Fibroblast of skin of back (primary cell): ENCODE measurements at regions not wholly inside any gene's neighbourhood (a gene's known extent, or its start where the extent isn't known, plus 50 kb on each side); places are given as distances from the start of the nearest gene placed in this dataset.
"Not testable (repeated sequence)": the region's sequence is repeated elsewhere in the genome, so short reads cannot be mapped to it uniquely, and the experiment has no call there.

Experiments
- DNase-seq: peaks from one replicate; pipeline ENCODE4 v3.0.0-alpha.2; 2013

- no peak for DNase-seq
Observed at GRCh38 chr1:119191325-119191724, 50.9 kb upstream of the WARS2 start.

- no peak for DNase-seq
Observed at GRCh38 chr1:119204197-119204960, 63.9 kb upstream of the WARS2 start.

GRCh38 chr1:119204961-119205357 lies 64.5 kb upstream of the WARS2 start:
- no peak for DNase-seq

GRCh38 chr1:119209061-119209460 lies 68.6 kb upstream of the WARS2 start:
- no peak for DNase-seq

- DNase-seq = peak; percentile 45
Observed at GRCh38 chr1:119209596-119210295, 69.3 kb upstream of the WARS2 start.

GRCh38 chr1:119210296-119210649 lies 69.8 kb upstream of the WARS2 start:
- no peak for DNase-seq

GRCh38 chr1:119213213-119213612 lies 72.8 kb upstream of the WARS2 start:
- not testable (repeated sequence) for DNase-seq

- not testable (repeated sequence) for DNase-seq
Observed at GRCh38 chr1:119214961-119215360, 74.5 kb upstream of the WARS2 start.

- DNase-seq = no peak
Observed at GRCh38 chr1:119217309-119217828, 76.9 kb upstream of the WARS2 start.

- DNase-seq = no peak
Observed at GRCh38 chr1:119219711-119220110, 79.3 kb upstream of the WARS2 start.

GRCh38 chr1:119220991-119221390 lies 80.5 kb upstream of the WARS2 start:
- DNase-seq = peak; percentile 49

- DNase-seq = no peak
Observed at GRCh38 chr1:119222271-119222670, 81.8 kb upstream of the WARS2 start.

- DNase-seq = no peak
Observed at GRCh38 chr1:119225265-119225664, 84.8 kb upstream of the WARS2 start.

GRCh38 chr1:119225831-119226230 lies 85.4 kb upstream of the WARS2 start:
- DNase-seq = no peak

- DNase-seq = no peak
Observed at GRCh38 chr1:119226321-119226720, 85.9 kb upstream of the WARS2 start.

- peak; percentile 12 for DNase-seq
Observed at GRCh38 chr1:119226913-119227312, 86.5 kb upstream of the WARS2 start.

- DNase-seq = peak; percentile 31
Observed at GRCh38 chr1:119227456-119227855, 87.0 kb upstream of the WARS2 start.

GRCh38 chr1:119228335-119229080 lies 88.1 kb upstream of the WARS2 start:
- DNase-seq = no peak

GRCh38 chr1:119235120-119235519 lies 94.7 kb upstream of the WARS2 start:
- DNase-seq = no peak

GRCh38 chr1:119245881-119246280 lies 105.4 kb upstream of the WARS2 start:
- DNase-seq = no peak

GRCh38 chr1:119249283-119249682 lies 108.8 kb upstream of the WARS2 start:
- DNase-seq = no peak

- no peak for DNase-seq
Observed at GRCh38 chr1:119250299-119250698, 109.8 kb upstream of the WARS2 start.

GRCh38 chr1:119251751-119252150 lies 111.3 kb upstream of the WARS2 start:
- DNase-seq = no peak
